NCI-H774 (cell line): ENCODE measurements at regions not wholly inside any gene's neighbourhood (a gene's known extent, or its start where the extent isn't known, plus 50 kb on each side); places are given as distances from the start of the nearest gene placed in this dataset.
"Not testable (repeated sequence)": the region's sequence is repeated elsewhere in the genome, so short reads cannot be mapped to it uniquely, and the experiment has no call there.

Experiments used
- DNase-seq: peaks from one replicate; lab custom pipeline; 2025; lab: John Stamatoyannopoulos, UW

DNA sequence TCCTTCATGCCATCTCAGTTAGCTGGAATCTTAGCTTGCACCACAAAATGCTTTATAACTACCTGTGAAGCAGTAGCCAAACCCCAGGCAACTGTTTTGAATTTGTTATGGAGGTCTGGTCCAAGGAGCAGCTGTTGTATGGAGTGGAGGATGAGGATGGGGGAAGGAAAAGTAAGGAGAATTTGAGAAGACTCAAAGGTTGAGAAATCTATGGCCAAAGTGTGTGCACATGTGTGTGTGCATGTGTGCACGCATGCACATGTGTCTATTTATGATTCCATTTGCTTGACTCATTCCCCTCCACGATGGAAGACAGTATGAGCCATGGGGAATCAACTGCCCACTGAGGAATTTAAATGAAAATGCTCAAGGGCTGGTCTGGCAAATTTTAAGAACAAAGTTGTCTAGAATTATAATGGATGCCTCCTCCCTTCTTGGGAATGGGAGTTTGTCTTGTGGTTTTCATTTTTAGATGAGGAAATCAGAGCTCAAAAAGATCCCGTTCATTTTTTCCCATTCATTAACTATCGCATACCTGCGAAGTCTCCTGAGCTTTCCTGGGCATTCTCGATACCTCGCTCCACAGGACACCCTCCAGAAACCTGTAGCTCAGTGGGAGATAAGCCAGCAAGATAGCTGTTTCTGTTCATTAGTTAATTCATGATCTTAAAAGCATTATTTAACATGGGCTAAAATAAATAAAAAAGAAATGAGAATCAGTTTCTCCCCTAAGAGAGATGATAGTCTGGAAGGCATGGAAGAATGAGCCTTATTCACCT, 152.3 kb upstream of the NEDD9 start:
- no peak for DNase-seq

DNA sequence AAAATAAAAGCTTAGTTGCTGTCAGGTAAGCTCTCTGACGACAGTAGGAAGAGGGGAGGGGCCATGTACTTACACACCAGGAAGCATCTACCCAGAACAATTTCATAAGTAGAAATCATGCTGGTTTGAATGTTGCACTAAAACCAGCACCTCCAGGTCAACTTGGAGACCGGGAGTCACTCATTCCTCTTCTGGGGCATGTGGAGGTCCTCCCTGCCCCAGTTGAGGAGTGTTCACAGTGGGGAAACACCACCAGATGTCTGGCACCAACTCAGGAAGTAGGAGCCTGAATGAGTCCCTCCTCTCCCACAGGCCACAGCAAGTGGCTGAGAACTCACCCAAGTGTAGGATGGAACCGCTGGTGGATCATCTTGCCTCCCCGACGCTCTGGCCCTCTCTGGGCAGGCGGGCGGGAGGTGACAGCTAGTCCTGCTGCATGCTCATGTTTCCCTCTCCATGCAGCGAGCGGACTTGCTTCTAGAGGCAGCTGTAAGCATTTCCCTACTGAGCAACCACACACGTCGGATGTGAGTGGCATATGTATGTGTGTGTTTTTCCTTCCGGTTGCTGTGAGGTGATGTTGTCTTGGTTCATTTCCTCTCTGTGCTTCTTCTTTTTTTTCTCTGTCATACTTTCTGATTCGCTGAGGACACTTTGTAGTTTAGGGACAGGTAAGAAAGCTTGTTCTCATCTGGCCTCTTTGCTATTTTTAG, 149.5 kb upstream of the NEDD9 start:
- no peak for DNase-seq

DNA sequence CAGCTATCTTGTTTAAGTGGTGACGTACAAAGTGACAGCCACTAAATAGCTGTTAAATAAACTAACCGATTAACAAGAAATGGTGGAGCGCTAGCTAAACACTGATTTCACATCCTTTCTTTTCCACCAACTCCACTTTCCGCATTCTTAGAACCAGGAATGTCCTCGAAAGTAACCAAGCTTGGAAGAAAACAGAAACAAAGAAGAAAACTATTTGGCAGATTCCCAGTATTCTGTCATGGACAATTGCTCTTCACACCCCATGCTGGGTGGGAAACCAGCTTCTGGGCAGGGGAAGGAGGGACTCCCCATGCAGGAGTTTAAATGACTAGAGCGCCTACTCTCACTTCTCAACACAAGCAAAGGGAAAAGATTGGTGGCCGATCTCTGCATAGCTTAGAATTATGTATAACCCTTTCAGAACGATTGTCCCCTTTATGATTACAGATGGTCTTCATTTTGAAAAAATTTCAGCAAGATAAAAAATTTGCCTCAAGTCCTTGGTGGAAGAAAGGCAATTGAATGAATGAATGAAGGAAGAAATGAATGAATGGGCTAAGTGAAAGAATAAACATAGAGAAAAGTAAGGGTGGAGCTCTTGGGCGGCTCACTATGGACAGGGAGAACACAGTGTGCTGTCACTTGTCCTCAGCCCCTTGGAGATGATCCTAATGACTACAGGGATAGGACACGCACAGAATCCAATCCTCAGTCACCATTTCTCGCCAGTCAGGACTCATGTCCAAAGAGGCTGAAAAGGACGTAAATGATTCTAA, 148.7 kb upstream of the NEDD9 start:
- no peak for DNase-seq

DNA sequence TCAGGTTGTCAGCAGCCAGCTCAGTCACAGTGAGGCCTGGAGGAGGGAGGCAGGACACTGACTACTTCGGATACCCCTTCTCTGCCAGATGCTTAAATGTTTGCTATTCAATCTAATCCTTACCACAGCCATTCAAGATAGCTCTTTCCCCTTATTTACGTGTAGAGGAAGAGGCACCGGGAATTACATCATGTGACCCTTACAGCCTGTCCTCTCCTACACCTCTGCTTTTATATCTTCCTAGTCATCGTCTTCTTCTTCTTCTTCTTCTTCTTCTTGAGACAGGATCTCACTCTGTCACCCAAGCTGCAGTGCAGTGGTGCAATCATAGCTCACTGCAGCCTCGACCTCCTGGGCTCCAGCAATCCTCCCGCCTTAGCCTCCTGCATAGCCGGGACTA, 148.1 kb upstream of the NEDD9 start:
- DNase-seq: no peak

DNA sequence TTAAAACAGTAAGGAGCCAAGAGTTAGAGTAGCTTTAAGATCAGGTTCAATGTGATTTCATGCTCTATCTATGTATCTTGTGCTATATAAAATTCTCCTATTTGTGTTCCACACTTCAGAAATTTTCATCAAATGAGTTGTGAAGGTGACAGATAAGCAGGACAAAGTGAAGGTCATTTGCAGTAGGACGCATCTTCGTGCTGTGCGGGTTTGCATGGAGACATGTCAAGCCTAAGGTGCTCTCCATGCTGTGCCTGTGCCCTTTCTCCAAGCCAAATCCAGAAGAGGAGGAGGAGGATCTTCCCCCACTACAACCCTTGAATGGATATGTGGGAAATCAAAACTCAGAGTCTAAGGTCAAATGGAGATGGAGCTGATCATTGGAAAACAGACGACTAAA, 147.3 kb upstream of the NEDD9 start:
- no peak for DNase-seq

DNA sequence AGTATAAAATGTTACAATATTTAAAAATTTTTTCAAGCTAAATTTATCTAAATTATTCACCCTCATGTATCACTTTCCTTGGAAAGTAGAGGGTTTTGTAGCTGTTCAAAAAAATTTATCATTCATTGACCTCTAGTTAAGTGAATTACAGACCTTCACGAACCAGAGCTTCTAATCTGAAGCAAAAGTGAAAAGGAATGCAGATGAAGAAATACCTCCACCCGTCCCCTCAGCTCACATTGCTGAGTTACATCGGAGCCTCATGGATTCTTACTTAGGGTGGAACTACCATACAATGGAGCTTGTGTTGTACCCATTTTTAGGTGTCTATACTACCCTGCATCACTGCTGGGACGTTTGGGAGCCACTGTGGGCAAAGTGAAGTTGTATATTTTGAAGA, 146.2 kb upstream of the NEDD9 start:
- DNase-seq: no peak

DNA sequence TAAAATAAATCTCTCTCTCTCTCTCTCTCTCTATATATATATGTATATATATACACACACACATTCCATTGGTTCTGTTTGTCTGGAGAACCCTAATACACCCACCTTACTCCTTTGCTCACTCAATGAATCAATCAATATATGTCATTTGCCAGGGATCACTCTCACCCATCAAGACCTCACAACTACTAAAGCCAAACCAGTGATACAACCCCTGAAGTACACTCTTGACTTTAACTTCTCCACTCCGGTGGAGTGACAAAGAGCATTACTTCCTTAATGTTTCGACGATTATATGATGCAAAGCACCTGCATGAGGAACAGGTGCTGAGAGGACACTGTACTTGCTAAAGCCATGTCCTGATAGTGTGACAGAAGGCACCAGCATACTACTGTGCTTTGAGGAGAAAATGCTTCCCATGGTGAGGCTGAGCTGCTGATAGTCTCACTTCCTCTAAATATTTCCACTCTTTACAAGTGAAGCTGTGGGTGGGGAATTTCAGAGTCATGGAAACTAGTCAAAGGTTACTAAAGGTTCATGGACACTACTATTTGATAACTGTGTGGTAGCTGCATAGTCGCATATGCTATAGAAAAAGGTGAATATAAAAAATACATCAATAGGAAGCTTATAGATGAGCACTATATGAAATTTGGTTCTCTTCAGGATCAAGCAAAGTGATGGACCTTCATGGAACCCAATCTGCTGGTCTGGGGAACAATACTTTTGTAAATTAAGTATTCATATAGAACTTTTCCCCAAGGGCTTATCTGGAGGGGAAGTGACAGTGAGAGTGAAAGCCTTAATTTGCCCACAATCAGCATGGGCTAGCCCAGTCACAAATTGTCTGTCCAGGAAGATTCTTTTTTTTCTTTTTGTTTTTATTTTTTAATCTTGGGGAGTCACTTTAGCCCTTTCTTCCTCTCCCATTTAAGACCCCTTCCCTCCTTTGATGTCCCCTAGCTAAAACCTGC, 141.9 kb upstream of the NEDD9 start:
- DNase-seq: no peak

DNA sequence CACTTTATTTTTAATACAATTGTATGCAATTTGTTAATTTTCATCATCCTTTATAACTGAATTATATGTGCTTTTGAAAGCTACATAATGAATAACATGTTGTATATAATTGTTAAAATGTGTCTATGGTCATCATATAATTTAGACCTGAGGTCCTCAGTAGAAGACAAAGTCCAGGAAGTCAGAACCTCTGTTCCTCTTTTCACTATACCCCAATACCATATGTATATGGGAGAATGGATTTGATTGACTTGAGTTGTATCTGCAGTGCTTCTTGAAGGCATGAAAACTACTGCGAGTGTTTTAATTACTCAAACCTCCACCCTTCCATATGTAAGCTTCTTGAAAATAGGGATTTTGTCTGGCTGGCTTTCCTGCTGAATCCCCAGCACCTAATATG, 140.7 kb upstream of the NEDD9 start:
- DNase-seq: no peak

DNA sequence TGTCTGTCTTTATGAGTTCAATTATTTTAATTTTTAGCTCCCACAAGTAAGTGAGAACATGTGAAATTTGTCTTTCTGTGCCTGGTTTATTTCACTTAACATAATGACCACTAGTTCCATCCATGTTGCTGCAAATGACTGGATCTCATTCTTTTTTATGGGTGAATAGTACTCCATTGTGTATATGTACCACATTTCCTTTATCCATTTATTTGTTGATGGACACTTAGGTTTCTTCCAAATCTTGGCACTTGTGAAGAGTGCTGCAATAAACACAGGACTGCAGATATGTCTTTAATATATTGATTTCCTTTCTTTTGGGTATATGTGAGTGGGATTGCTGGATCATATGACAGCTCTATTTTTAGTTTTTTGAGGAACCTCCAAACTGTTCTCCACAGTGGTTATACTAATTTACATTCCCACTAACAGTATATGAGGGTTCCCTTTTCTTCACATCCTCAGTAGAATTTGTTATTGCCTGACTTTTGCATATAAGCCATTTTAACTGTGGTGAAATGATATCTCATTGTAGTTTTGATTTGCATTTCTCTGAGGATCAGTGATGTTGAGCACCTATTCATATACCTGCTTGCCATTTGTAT, 139.8 kb upstream of the NEDD9 start:
- not testable (repeated sequence) for DNase-seq

DNA sequence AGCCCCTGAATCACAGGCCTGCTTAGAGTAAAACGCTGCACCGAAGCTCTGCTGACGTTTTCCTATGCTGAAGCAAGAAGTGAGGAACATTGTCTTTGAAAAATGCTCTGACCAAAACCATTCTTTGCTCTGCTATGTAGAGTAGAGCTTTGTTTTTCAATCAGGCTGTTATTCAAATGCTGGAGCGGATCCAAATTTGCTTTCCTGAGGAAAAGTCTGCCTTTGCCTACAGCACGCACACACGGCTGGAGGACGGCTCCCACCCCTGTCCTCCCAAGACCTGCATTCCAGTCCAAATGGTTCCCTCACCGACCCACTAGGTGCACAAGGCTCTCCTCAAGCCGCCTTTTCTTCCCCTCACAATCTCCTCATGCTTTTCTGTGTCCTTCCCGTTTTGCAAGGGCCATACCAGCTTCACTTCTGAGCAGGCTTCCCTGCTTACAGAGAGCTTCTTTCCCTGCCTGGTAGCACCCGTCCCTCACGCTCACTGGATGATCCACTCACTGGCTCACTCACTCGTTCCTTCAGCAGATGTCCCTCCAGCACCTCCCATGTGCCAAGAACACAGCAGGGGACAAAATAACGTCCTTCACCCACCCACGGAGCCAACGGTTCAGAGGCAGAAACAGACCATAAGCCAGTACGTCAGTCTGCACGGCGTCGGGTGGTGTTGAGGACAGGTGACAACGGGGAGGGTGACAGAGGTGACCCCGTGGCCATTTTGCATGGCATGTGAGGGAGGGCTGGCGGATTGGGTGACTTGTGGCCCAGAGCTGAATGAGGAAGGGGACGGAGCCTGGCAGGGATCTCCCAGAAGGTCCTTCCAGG, 137.9 kb upstream of the NEDD9 start:
- no peak for DNase-seq

DNA sequence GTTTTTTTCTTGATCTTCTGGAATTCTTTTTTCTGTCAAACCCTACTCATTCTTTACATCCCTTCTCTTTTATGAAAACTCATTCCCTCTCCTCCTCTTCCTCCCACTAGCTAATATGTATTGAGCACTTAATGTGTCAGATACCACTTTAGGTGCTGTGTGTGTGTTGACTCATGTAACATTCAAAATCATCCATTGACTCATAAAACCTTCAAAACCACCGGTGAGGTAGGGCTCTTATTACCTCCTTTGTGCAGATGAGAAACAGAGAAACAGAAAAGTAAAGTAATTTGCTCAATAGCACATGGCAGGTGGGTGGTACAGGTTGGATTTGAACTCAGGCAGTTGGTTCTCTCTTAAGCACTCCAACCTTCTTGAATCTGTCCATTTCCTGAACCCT, 136.3 kb upstream of the NEDD9 start:
- no peak for DNase-seq

DNA sequence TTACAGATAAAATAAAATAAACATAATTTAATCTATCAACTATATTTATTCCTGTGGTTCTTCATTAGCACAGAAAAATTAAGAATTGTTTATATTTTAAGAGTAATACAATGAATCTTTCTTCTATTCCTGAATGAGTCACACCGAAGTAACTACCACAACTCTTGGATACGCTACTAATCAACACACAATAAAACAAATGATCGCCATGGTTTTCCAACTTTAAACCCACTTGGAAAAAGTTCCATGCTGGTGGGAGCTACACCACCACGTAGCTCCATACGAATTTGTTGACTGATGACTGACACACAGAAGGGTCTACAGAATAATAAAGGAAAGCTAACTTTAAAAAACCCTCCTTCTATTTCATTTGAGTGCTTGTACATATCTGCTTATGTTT, 135.8 kb upstream of the NEDD9 start:
- DNase-seq: no peak

DNA sequence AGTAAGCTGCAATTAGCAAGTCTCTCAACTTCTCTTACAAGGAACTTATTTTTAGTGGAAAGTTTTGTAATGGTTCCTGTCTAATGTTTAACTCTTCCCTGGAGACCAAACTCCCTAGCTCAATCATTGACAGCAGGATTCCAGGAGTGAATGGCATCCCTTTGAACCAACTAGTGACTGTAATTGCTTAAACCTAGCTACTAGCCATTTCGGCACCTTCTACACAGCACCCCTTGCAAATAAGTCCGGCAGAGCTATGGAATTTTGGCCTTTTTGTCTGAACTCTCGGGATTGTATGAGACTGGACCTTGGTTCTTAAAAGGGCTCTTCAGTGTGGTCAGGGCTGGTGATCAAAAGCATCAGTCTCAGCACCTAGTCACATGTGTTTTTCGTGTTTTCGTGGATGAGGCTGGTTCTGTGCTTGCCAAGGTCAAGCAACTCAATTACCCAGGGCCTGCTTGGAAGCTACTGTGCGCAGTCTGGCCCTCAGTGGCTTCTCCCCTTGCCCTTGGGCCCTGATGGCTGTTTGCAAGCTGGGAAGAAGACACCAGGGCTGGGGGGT, 135.3 kb upstream of the NEDD9 start:
- no peak for DNase-seq

DNA sequence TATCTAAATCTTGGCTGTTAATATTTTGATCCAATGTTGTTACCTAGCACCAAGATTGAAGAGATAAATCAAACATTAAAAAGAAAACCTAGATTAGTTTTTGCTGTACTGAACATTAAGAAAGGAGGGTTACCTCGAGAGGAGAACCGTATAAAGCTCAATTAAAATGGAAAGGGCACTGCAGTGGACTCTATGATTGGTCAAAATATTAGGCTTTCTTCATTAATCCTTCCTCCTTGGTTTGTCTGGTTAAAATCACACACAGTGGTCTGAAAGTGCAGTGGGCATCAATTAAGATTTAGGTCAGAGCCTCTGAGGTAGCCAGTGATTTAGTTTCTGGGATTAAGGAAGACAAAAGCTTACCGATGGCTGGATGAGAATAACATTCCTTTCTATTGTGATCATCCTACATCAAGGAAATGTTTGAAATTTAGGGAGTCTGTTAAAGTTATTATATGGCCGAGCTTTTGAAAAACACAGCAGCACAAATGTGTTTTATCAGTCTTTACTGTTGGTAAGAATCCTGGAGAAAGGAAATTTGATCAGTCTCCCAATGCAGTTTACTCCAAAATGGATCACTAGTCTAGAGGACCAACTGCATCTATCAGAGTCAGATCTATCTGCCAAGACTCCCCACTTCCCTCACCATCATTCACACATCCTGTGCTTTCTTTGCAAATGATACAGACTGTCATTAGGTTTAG, 134.6 kb upstream of the NEDD9 start:
- no peak for DNase-seq

DNA sequence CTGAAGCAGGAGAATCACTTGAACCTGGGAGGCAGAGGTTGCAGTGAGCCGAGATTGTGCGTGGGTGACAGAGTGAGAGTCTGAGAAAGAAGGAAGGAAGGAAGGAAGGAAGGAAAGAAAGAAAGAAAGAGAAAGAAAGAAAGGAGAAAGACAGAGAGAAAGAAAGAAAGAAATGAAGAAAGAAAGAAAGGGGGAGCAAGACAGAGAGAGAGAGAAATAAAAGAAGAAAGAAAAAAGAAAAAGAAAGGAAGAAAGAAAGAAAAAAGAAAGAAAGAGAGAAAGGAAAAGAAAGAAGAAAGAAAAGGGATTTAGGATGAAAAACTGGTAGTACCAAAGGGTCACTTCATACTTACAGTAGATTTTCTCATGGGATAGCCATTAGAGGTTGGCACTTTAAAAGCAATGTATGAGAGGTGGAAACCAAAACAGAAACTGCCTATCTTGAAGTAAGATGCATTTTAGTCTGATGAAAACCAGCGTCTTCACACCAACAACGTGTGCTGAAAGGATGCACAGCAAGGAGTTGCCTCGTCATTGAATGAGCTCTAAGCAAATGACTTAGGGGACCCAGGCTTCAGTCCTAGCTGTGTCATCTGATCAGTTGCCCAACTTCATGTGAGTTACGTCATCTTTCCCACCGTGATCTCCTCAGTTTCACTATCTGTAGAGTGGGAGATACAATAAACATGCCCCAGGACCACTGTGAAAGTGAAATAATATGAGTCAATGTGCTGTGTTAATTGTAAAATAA, 133.9 kb upstream of the NEDD9 start:
- no peak for DNase-seq

DNA sequence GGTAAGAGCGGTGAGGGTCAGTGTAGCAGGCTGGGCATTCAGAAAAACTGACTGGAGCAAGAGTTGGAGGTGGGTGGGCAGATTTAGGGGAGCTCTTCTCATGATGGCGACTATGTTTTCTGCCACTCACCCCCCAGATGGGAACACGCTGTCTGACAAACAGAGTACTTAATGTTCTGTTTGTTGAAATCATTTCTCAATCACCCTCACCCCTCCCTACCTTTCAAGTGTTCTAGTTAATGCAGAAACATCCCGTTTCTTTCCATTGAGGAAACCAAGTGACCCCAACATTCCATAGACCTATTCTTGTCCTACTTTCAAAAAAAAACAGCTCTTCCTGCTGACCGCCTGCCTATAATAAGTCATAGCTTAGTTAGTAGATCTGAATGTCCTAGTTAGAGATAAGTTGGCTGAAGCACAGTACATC, 132.5 kb upstream of the NEDD9 start:
- no peak for DNase-seq

DNA sequence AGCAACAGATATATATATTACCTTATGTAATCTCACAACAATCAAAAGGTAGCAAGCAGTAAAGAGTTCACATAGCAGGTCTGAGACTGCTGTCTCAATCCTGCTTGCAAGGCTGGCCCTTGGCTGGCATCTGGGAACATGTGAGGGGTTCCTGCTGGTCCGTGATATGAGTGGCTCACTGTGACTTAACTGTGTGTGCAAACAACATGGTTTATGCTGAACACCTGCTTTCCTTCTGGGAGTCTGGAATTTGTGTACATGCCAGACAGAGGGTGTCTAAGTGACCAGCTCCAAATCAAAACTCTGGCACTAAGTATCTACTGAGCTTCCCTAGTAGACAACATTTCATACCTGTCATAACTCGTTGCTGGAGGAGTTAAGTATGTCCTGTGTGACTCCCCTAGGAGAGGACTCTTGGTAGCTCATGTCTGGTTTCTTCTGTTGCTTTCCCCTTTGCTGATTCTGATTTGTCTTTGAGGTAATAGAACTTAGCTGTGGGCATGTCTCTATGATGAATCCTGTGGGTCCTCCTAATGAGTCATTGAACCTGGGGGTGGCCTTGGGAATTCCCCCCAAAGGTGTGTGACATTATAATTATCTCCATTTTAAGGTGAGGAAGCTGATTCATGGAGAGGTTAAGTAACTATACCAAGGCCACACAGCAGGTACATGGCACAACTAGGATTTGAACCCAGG, 131.6 kb upstream of the NEDD9 start:
- DNase-seq: no peak

DNA sequence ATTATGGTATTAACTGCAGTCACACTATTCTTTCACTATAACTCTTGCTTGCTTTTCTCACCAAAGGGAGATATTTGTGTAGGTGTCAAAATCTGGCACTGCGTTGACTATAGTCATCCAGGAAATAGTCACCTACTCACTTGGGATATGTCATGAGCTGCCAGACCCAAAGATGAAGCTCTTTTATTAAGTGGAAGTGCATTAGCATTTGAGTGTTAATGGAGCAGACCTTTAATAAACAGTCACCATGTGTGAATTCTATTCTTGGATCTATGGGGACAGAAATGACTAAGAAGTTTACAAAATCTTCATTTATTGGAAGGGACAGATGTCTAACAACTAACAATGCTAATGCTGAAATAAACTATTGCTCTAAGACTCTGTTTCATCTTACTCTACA, 130.1 kb upstream of the NEDD9 start:
- DNase-seq: no peak
